Stimulated activated CD8-positive, alpha-beta memory T cell treated with anti-CD3 and anti-CD28 coated beads, Interleukin-7, amount 100 ng/mL, for 48 hours (primary cell): ENCODE measurements at regions not wholly inside any gene's neighbourhood (a gene's known extent, or its start where the extent isn't known, plus 50 kb on each side); places are given as distances from the start of the nearest gene placed in this dataset.
A peak's percentile ranks its signal among the peaks of the same experiment; 100 is the strongest.
"Not testable (repeated sequence)": the region's sequence is repeated elsewhere in the genome, so short reads cannot be mapped to it uniquely, and the experiment has no call there.

Experiments used
- DNase-seq, 2 donors: peaks; one replicate each; pipeline ENCODE4 v3.0.0-alpha.2; 2020; ENCODE audit warnings: low read depth in 1 of 2; ENCODE audit errors: extremely low read depth in 1 of 2

- no peak for DNase-seq
These were observed 209.6 kb downstream of the CDH26 start for GRCh38 chr20:60167812-60168211.

DNA sequence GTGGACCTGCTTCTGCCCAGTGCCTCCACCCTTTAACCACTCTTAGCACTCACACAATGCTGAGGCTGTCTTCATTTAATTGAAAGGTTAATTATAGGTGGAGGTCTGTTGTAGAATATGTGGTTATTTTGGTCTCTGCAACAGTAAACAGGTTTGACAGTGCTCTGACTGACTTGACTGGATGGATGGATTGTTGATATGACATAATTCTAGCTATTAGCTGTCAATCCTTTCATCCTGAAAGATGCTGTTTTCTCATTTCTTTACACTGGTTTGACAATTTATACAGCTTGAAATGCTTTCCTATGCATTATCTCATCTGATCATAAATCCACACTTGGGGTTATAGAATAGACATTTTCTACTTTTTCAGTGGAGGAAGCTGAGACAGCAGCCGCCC, 210.7 kb downstream of the CDH26 start:
- no peak for DNase-seq

GRCh38 chr20:60170116-60170515, 211.9 kb downstream of the CDH26 start:
- no peak for DNase-seq

GRCh38 chr20:60171313-60171712, 213.1 kb downstream of the CDH26 start:
- no peak for DNase-seq

GRCh38 chr20:60171738-60172137, 213.5 kb downstream of the CDH26 start:
- no peak for DNase-seq

GRCh38 chr20:60172346-60172984, 214.2 kb downstream of the CDH26 start:
- no peak for DNase-seq

DNA sequence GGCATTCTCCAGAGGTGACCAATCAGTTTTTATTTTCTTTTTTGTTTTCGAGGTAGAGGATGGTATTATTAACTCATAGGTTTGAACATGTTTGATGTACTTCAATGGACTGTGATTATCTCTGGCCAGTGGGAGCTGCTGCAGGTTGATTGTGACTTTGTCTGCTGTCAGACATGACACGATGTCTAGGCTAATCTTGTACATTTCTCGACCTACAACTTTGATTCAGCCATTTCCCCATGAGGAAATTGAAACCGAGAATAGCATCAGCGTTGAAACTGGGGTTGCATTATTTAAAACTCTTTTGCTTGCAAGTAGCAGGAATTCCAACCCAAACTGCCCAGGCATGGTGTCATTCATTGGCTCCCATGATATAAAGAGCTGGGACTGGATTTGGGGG, 218.9 kb downstream of the CDH26 start:
- no peak for DNase-seq

DNA sequence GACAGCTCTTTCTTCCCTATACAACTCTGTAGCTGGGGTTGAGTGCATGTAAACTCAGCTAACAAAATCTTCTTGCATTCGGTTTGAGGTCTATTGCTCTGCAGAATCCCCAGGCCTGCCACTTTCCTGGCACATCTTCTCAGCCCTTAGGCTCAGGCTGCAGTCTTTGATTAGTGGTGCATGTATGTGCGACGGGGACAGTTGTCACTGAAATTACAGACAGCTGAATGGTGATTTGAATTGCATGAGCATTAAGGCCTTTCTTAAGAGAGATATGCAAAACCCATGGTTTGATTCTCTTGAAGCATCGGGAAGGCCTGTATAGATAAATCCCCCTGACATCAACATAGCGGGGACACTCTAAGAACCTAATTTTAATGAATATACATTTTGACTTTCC, 222.8 kb downstream of the CDH26 start:
- no peak for DNase-seq

- no peak for DNase-seq
These were observed 228.2 kb downstream of the CDH26 start for GRCh38 chr20:60186412-60186811.

DNA sequence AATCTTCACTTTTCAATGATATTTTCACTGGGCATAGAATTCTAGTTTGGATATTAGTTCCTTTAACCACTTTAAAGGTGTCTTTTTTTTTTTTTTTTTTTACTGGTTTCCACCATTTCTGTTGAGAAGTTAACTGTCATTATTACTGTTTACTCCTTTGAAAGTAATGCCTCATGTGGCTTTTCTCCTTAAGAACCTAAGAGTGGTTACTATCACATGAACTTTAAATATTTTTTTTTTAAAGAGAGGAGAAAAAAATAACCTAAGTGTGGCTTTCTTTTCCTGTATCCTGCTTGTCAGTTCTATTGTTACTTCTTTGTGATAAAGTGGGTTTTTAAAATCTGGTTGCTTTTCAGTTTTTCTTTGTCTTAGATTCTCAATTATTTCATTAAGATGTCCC, 229.5 kb downstream of the CDH26 start:
- no peak for DNase-seq

DNA sequence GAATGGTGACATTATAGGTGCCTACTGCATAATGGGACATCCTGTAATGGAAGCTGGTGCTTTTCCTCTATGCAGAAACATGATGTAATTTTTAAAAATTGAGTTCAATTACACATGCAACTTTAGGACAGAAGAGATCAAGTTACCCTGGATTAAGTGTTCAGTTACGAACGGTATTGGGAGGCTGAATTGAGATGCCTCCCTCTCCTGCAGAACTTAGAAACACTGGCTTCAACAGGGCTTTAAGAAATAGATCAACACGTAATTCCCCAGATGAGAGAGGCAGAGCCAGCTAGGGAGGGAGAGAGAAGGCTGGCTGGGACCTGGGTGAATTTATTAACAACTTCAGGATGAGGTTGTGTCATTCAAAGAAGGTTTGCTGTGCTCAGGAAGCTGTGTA, 232.8 kb downstream of the CDH26 start:
- no peak for DNase-seq

- no peak for DNase-seq
These were observed 234.1 kb downstream of the CDH26 start for GRCh38 chr20:60192326-60192725.

DNA sequence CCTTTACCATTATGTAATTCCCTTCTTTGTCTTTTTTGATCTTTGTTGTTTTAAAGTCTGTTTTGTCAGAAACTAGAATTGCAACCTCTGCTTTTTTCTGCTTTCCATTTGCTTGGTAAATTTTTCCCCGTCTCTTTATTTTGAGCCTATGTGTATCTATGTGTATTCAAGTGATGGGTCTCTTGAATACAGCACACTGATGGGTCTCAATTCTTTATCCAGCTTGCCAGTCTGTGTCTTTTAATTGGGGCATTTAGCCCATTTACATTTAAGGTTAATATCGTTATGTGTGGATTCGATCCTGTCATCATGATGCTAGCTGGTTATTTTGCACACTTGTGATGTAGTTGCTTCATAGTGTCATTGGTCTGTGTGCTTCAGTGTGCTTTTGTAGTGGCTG, 240.9 kb downstream of the CDH26 start:
- not testable (repeated sequence) for DNase-seq

DNA sequence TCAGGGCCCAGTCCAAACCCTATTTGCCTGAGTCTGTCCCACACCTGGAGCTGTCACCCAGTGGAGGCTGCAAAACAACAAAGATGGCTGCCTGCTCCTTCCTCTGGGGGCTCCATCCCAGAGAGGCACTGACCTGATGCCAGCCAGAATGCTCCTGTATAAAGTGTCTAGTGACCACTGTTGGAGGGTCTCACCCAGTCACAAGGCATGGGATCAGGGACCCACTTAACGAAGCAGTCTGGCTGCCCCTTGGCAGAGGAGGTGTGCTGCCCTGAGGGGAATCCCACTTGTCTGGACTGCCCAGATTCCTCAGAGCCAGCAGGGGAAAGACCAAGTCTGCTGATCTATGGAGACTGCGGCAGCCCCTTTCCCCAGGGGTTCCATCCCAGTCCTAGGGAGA, 241.6 kb downstream of the CDH26 start:
- DNase-seq, result no peak

- DNase-seq, result no peak
These were observed 242.2 kb downstream of the CDH26 start for GRCh38 chr20:60200305-60200918.

GRCh38 chr20:60201198-60201835, 243.1 kb downstream of the CDH26 start:
- DNase-seq, result no peak

DNA sequence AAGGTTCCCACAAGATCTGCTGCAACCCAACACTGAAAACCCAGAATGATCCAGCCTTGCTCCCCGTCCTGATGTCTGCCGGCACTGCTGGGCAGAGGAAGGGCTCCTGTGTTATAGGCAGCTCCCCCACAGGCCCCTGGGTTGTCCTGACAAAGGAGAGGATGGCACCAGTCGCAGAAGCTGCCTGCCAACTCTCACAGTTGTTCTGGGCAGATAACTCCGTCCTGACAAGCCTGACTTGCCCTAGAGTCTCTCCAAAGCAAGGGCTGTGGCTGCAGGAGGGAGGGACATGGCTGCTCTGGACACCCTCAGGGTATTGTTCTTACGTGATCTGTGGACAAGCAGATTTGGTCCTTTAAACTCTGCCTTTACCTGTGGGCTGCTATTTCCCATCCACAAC, 243.8 kb downstream of the CDH26 start:
- DNase-seq, result no peak

- DNase-seq, result no peak
These were observed 245.2 kb downstream of the CDH26 start for GRCh38 chr20:60203451-60203850.

GRCh38 chr20:60204601-60205000, 246.4 kb downstream of the CDH26 start:
- no peak for DNase-seq

GRCh38 chr20:60206259-60206658, 248.0 kb downstream of the CDH26 start:
- DNase-seq, result no peak

- no peak for DNase-seq
These were observed 250.8 kb downstream of the CDH26 start for GRCh38 chr20:60209048-60209447.

GRCh38 chr20:60210779-60211617, 252.8 kb downstream of the CDH26 start:
- peak; percentile 26 to 27 for DNase-seq
